ENCODE measurements at regions not wholly inside any gene's neighbourhood (a gene's known extent, or its start where the extent isn't known, plus 50 kb on each side); places are given as distances from the start of the nearest gene placed in this dataset.

DNA sequence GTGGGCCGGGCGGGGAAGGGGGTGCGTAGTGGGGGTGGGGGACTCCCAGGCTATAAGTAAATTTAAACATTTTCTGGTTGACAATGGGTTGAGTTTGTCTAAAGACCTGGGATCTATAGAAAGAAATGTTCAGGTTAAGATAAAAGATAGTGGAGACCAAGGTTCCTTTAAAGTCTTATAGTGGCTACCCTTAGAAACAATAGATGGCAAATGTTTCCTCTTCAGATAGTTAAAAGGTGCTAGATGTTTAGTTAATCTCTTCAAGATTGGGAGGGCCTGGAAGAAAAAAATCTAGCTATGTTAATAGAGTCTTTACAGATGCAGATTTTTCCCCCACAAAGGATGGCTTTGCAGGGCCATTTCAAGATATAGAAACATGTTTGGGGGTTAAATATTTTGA lies 446.4 kb upstream of the FKBP1C start:
- BruUV-seq (replicated peaks), result no TSS peak
- ChIA-PET CTCF (no interaction called here), POLR2A (ENCODE audit: unreplicated experiment) (no interaction called here)
- Histone ChIP-seq H4K20me1 (ENCODE audit: insufficient read depth) (no peaks in the 10 kb centered on the region), H3K9me2 (ENCODE audit: insufficient read depth) (no peaks in the 10 kb centered on the region), H3K27me3 (ENCODE audit: insufficient read depth, low read depth) (no peaks in the 10 kb centered on the region), H3K4me2 (no peak overlapping the region), H3F3A (ENCODE audit: insufficient read depth, low read depth) (no peaks in the 10 kb centered on the region), H3K36me3 (ENCODE audit: low read depth) (no peaks in the 10 kb centered on the region), H3K27ac (no peak overlapping the region), H3K4me3 (no peak overlapping the region), H3K9me3 (ENCODE audit: insufficient read depth, low read depth) (no peaks in the 10 kb centered on the region), H2AFZ (no peak overlapping the region), H3K4me1 (replicated peaks; ENCODE audit: insufficient read depth) (no peaks in the 10 kb centered on the region), H3K79me2 (ENCODE audit: low read depth) (no peaks in the 10 kb centered on the region)
- no peak for TF ChIP-seq CTCF (conservative IDR thresholded peaks at IDR 0.05)
- TF ChIP-seq EZH2 (IDR thresholded peaks at IDR 0.05; ENCODE audit: low read depth), result no peak
- intact Hi-C loops (cut with micrococcal nuclease; ENCODE audit: unreplicated experiment), result no loop called here
- DNase-seq, result no peak

DNA sequence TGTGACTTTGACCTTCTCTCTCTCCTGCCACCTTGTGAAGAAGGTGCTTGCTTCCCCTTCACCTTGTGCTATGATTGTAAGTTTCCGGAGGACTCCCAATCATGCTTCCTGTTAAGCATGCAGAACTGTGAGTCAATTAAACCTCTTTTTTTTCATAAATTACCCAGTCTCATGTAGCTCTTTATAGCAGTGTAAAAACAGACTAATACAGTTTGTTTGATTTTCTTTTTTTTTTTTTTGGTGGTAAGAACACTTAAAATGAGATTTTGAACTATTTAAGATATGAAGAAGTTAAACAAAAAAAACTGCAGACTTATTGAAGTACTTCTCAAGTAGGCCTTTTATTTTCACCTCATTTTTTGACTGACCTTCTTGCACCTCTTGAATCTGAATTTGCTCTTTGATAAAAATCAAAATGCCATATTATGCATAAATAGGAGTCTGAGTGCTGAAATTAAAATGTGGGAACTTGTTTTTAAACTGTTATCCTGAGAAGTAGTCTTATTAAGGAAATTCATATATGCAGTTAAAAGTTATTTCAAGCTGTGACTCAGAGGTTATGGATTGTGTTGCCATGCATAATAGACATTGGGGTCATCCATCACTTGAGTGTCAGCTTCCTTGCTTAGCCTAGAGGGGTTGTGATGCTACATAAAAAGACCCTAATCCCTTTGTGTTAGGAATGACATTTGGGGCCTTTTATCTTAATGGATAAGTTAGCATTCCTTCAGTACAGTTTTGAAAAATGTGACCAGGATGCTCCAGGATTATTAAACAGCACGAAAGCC lies 447.9 kb upstream of the FKBP1C start:
- H2AFZ ChIP-seq, result no peak overlapping the region
- no peak overlapping the region for H3K4me3 ChIP-seq
- BruUV-seq (replicated peaks), result no TSS peak
- no peaks in the 10 kb centered on the region for H3F3A ChIP-seq (ENCODE audit: insufficient read depth, low read depth)
- CTCF ChIA-PET, result no interaction called here
- POLR2A ChIA-PET (ENCODE audit: unreplicated experiment), result no interaction called here
- H3K9me3 ChIP-seq (ENCODE audit: insufficient read depth, low read depth), result no peaks in the 10 kb centered on the region
- no peaks in the 10 kb centered on the region for H4K20me1 ChIP-seq (ENCODE audit: insufficient read depth)
- no peak overlapping the region for H3K4me2 ChIP-seq
- intact Hi-C loops (cut with micrococcal nuclease; ENCODE audit: unreplicated experiment), result no loop called here
- H3K4me1 ChIP-seq (replicated peaks; ENCODE audit: insufficient read depth), result no peaks in the 10 kb centered on the region
- no peaks in the 10 kb centered on the region for H3K9me2 ChIP-seq (ENCODE audit: insufficient read depth)
- no peaks in the 10 kb centered on the region for H3K27me3 ChIP-seq (ENCODE audit: insufficient read depth, low read depth)
- no peak for TF ChIP-seq CTCF (conservative IDR thresholded peaks at IDR 0.05)
- TF ChIP-seq EZH2 (IDR thresholded peaks at IDR 0.05; ENCODE audit: low read depth), result no peak
- H3K79me2 ChIP-seq (ENCODE audit: low read depth), result no peaks in the 10 kb centered on the region
- H3K27ac ChIP-seq, result no peak overlapping the region
- no peak for DNase-seq
- H3K36me3 ChIP-seq (ENCODE audit: low read depth), result no peaks in the 10 kb centered on the region

- ChIA-PET CTCF (no interaction called here), POLR2A (ENCODE audit: unreplicated experiment) (no interaction called here)
- no peak overlapping the region for H3K27ac ChIP-seq
- H3K79me2 ChIP-seq (ENCODE audit: low read depth), result no peaks in the 10 kb centered on the region
- intact Hi-C loops (cut with micrococcal nuclease; ENCODE audit: unreplicated experiment), result no loop called here
- H3K4me3 ChIP-seq, result no peak overlapping the region
- H3F3A ChIP-seq (ENCODE audit: insufficient read depth, low read depth), result no peaks in the 10 kb centered on the region
- H3K9me3 ChIP-seq (ENCODE audit: insufficient read depth, low read depth), result no peaks in the 10 kb centered on the region
- H2AFZ ChIP-seq, result no peak overlapping the region
- H3K4me2 ChIP-seq, result no peak overlapping the region
- no TSS peak for BruUV-seq (replicated peaks)
- H3K36me3 ChIP-seq (ENCODE audit: low read depth), result no peaks in the 10 kb centered on the region
- TF ChIP-seq CTCF (conservative IDR thresholded peaks at IDR 0.05) (no peak), EZH2 (IDR thresholded peaks at IDR 0.05; ENCODE audit: low read depth) (no peak)
- no peaks in the 10 kb centered on the region for H3K27me3 ChIP-seq (ENCODE audit: insufficient read depth, low read depth)
- no peaks in the 10 kb centered on the region for H4K20me1 ChIP-seq (ENCODE audit: insufficient read depth)
- no peaks in the 10 kb centered on the region for H3K9me2 ChIP-seq (ENCODE audit: insufficient read depth)
- H3K4me1 ChIP-seq (replicated peaks; ENCODE audit: insufficient read depth), result no peaks in the 10 kb centered on the region
- no peak for DNase-seq
Measured at GRCh38 chr6:62746968-62747367, 460.9 kb upstream of the KHDRBS2 start.
